ENCODE measurements at regions not wholly inside any gene's neighbourhood (a gene's known extent, or its start where the extent isn't known, plus 50 kb on each side); places are given as distances from the start of the nearest gene placed in this dataset.

GRCh38 chr12:11954181-11954580 is 116.6 kb upstream of the BCL2L14 start:
- Histone ChIP-seq H3K4me3 (no peak overlapping the region), H3K9me3 (no peaks in the 10 kb centered on the region), H3K36me3 (no peaks in the 10 kb centered on the region), H3K4me1 (no peaks in the 10 kb centered on the region), H3K27ac (no peak overlapping the region), H3K27me3 (no peaks in the 10 kb centered on the region)
- intact Hi-C loops (cut with DNase I), result no loop called here
- DNase-seq (no peak), ATAC-seq (no peak)
- TF ChIP-seq CTCF (IDR thresholded peaks at IDR 0.05), result no peak

- H3K9me3 ChIP-seq, result no peaks in the 10 kb centered on the region
- no peak for DNase-seq
- H3K4me1 ChIP-seq, result peaks cover 0 to 3% of the 10 kb centered on the region in 2 donors
- intact Hi-C loops (cut with DNase I), result no loop called here
- H3K27ac ChIP-seq, result no peak overlapping the region
- H3K27me3 ChIP-seq, result no peaks in the 10 kb centered on the region
- no peak overlapping the region for H3K4me3 ChIP-seq
- H3K36me3 ChIP-seq, result no peaks in the 10 kb centered on the region
- TF ChIP-seq CTCF (IDR thresholded peaks at IDR 0.05), result no peak
- peak; percentile 50 for ATAC-seq
Observed at GRCh38 chr12:11958221-11959091, 112.3 kb upstream of the BCL2L14 start.

GRCh38 chr12:11959117-11959823 is 111.5 kb upstream of the BCL2L14 start:
- Histone ChIP-seq H3K36me3 (no peaks in the 10 kb centered on the region), H3K4me1 (peaks cover 0 to 3% of the 10 kb centered on the region in 2 donors), H3K4me3 (no peak overlapping the region), H3K27me3 (no peaks in the 10 kb centered on the region), H3K9me3 (no peaks in the 10 kb centered on the region), H3K27ac (no peak overlapping the region)
- intact Hi-C loops (cut with DNase I), result no loop called here
- DNase-seq (no peak), ATAC-seq (no peak)
- TF ChIP-seq CTCF (IDR thresholded peaks at IDR 0.05), result no peak

- no peak for ATAC-seq
- intact Hi-C loops (cut with DNase I), result no loop called here
- H3K27ac ChIP-seq, result no peak overlapping the region
Observed at GRCh38 chr12:11960646-11961045, 110.1 kb upstream of the BCL2L14 start.

More at GRCh38 chr12:11960646-11961045, 110.1 kb upstream of the BCL2L14 start:
- no peak for DNase-seq
- no peak overlapping the region for H3K4me3 ChIP-seq
- no peaks in the 10 kb centered on the region for H3K36me3 ChIP-seq
- peaks cover 0 to 3% of the 10 kb centered on the region in 2 donors for H3K4me1 ChIP-seq
- H3K9me3 ChIP-seq, result no peaks in the 10 kb centered on the region
- TF ChIP-seq CTCF (IDR thresholded peaks at IDR 0.05), result no peak
- H3K27me3 ChIP-seq, result no peaks in the 10 kb centered on the region
